Fibroblast of lung (primary cell): ENCODE measurements at regions not wholly inside any gene's neighbourhood (a gene's known extent, or its start where the extent isn't known, plus 50 kb on each side); places are given as distances from the start of the nearest gene placed in this dataset.

ENCODE experiments used
- EZH2 ChIP-seq: IDR thresholded peaks from 2 replicates; pipeline ENCODE4 v1.5.1; 2012; ENCODE audit warnings: low read length, control low read depth, mild to moderate bottlenecking; ENCODE audit errors: missing control alignments
- TF ChIP-seq, protein P1 (sequence below), 2 donors: IDR thresholded peaks in 1 of 2; conservative IDR thresholded peaks in 1 of 2; 1 replicate in 1 of 2; 2 replicates in 1 of 2; pipeline ENCODE4 v1.5.1; 2011 to 2012; ENCODE audit warnings: low read length in 2 of 2, control low read depth in 1 of 2, inconsistent platforms in 1 of 2, low read depth in 1 of 2, mild to moderate bottlenecking in 1 of 2

DNA sequence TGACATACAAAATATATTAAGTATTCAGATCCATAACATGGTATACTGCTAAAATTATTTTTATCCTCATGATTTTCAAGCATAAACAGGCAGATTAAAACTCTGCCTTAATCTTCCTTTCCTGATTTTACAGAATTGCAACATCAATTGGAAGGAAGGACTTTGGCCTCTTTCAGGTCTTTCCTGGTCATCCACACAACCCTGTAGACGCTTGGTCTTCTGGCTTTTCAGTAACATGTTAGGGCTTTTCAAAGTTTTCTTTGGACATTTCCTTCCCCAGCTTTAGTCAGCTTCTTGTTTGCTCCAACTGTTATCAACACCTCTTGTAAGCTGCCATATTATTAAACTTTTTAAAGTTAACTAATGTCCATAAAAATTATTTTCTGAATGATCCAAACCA is 1364.9 kb upstream of the NRXN1 start:
- TF ChIP-seq, protein P1, sequence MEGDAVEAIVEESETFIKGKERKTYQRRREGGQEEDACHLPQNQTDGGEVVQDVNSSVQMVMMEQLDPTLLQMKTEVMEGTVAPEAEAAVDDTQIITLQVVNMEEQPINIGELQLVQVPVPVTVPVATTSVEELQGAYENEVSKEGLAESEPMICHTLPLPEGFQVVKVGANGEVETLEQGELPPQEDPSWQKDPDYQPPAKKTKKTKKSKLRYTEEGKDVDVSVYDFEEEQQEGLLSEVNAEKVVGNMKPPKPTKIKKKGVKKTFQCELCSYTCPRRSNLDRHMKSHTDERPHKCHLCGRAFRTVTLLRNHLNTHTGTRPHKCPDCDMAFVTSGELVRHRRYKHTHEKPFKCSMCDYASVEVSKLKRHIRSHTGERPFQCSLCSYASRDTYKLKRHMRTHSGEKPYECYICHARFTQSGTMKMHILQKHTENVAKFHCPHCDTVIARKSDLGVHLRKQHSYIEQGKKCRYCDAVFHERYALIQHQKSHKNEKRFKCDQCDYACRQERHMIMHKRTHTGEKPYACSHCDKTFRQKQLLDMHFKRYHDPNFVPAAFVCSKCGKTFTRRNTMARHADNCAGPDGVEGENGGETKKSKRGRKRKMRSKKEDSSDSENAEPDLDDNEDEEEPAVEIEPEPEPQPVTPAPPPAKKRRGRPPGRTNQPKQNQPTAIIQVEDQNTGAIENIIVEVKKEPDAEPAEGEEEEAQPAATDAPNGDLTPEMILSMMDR (conservative IDR thresholded peaks at IDR 0.05 in 1 of 2, IDR thresholded peaks at IDR 0.05 in 1 of 2; ENCODE audit: low read depth in 1 of 2, low read length in 2 of 2), result no peak
- no peak for TF ChIP-seq EZH2
